Body of pancreas (tissue), 4 donors: ENCODE measurements at regions not wholly inside any gene's neighbourhood (a gene's known extent, or its start where the extent isn't known, plus 50 kb on each side); places are given as distances from the start of the nearest gene placed in this dataset.

Experiments used
- ATAC-seq: fragments of 150-250 bp; one replicate; pipeline ENCODE4 v1.9.1; 2016
- DNase-seq, 4 donors: peaks; one replicate each; pipeline ENCODE4 v3.0.0-alpha.2; 2019
- H3K27ac ChIP-seq, 4 donors: fragments of 200-600 bp; sonication (generic); 1 replicate in 3 of 4; 2 replicates in 1 of 4; pipeline versions ENCODE4 v1.5.1 to v1.6.1; 2016 to 2019; ENCODE audit warnings: mild to moderate bottlenecking in 1 of 4, mixed read lengths in 1 of 4, moderate library complexity in 1 of 4
- H3K27me3 ChIP-seq, 2 donors: fragments of 200-600 bp; sonication (generic); one replicate each; pipeline ENCODE4 v1.6.0; 2016; ENCODE audit warnings: mild to moderate bottlenecking in 1 of 2
- H3K36me3 ChIP-seq, 2 donors: fragments of 200-600 bp; sonication (generic); replicated peaks in 1 of 2; 2 replicates each; pipeline ENCODE4 v1.5.1; 2016; ENCODE audit warnings: low read depth in 2 of 2; ENCODE audit not compliant: insufficient read depth in 1 of 2
- H3K4me1 ChIP-seq: fragments of 200-600 bp; sonication (generic); one replicate; pipeline ENCODE4 v1.6.0; 2016
- H3K4me3 ChIP-seq, 2 donors: fragments of 200-600 bp; sonication (generic); 1 replicate in 1 of 2; 2 replicates in 1 of 2; pipeline ENCODE4 v1.5.1; 2016 to 2019
- H3K9me3 ChIP-seq, 3 donors: fragments of 200-600 bp; sonication (generic); 1 replicate in 2 of 3; 2 replicates in 1 of 3; pipeline ENCODE4 v1.5.1; 2016
- POLR2A ChIP-seq, 3 donors: fragments of 450-650 bp; IDR thresholded peaks; one replicate each; pipeline ENCODE4 v1.6.1; 2016; ENCODE audit warnings: antibody characterized with exemption in 3 of 3, mild to moderate bottlenecking in 2 of 3
- WGBS, 2 donors: methylation state at CpG; one replicate each; pipeline ENCODE4 v1.1.5; 2017; 5-methylcytosine and 5-hydroxymethylcytosine counted together
- intact Hi-C: fragments of 100-400 bp; cut with DNase I; formaldehyde crosslinking; loops from one replicate; pipeline ENCODE4 v1.15.1; 2023
- TF ChIP-seq, protein P1 (sequence below), 7 experiments: fragments of 450-650 bp in 4 of 7; fragments of 200-600 bp in 3 of 7; sonication (generic) in 3 of 7; IDR thresholded peaks; one replicate each; pipeline ENCODE4 v1.5.1; 2016 to 2019; ENCODE audit warnings: antibody characterized with exemption in 7 of 7

DNA sequence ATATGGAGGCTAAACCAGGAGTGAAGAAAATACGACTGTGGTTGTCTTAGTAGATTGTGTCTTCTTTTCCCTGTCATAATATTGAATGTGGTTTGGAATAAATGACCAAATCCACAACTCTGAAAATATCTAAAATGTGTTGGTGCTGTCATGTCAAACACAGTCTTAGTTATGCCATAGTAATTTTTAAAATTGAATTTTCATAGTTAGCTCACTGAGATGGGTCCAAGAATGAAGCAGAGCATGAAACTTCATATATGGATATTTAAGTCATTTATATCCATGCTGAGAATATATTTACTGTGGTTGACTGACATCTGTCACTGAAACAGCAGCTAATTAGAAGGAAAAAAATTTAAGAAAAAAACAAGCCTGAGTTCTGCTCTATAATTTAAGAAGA lies 260.4 kb upstream of the ATP10B start:
- Histone ChIP-seq H3K9me3 (no peaks in the 10 kb centered on the region), H3K4me1 (no peaks in the 10 kb centered on the region), H3K27ac (no peak overlapping the region), H3K4me3 (no peak overlapping the region), H3K36me3 (no peaks in the 10 kb centered on the region), H3K27me3 (no peaks in the 10 kb centered on the region)
- no peak for ATAC-seq
- TF ChIP-seq, protein P1, sequence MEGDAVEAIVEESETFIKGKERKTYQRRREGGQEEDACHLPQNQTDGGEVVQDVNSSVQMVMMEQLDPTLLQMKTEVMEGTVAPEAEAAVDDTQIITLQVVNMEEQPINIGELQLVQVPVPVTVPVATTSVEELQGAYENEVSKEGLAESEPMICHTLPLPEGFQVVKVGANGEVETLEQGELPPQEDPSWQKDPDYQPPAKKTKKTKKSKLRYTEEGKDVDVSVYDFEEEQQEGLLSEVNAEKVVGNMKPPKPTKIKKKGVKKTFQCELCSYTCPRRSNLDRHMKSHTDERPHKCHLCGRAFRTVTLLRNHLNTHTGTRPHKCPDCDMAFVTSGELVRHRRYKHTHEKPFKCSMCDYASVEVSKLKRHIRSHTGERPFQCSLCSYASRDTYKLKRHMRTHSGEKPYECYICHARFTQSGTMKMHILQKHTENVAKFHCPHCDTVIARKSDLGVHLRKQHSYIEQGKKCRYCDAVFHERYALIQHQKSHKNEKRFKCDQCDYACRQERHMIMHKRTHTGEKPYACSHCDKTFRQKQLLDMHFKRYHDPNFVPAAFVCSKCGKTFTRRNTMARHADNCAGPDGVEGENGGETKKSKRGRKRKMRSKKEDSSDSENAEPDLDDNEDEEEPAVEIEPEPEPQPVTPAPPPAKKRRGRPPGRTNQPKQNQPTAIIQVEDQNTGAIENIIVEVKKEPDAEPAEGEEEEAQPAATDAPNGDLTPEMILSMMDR (IDR thresholded peaks at IDR 0.05), result no peak
- TF ChIP-seq POLR2A (IDR thresholded peaks at IDR 0.05), result no peak
- DNase-seq, result no peak
- intact Hi-C loops, result no loop called here
- 62 to 78% methylated on average over 1 of the region's 1 CpG for WGBS, 2 donors

- no peak overlapping the region for H3K27ac ChIP-seq
- ATAC-seq (peak; percentile 55), DNase-seq (peak in 1 of 4 donors; percentile 5)
- H3K4me1 ChIP-seq, result no peaks in the 10 kb centered on the region
- no peaks in the 10 kb centered on the region for H3K9me3 ChIP-seq
- no peaks in the 10 kb centered on the region for H3K36me3 ChIP-seq
- H3K4me3 ChIP-seq, result no peak overlapping the region
- intact Hi-C loops, result no loop called here
- whole genome bisulfite sequencing, 2 donors, result 67 to 75% methylated on average over 4 of the region's 4 CpGs
- no peak for TF ChIP-seq POLR2A (IDR thresholded peaks at IDR 0.05)
- TF ChIP-seq, protein P1 (IDR thresholded peaks at IDR 0.05), result no peak
- no peaks in the 10 kb centered on the region for H3K27me3 ChIP-seq
Measured at GRCh38 chr5:161105525-161105924, 253.5 kb upstream of the ATP10B start.

DNA sequence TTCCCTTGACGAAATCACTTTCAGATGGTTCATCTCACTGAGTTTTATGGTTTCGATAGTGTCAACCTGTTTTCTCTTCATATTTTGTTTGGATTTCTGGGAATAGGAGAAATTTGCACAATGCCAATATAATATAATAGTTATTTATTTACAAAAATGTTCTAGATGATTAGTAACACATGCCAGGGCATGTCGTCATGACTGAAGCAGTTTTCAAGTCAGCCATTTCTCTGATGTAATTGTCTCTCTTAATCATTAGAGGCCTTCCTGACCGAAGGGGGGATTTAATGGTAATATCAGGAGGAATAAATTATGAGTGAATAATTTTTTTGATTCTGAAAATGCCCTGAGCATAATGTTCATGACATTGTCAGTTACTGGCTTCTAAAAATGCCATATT lies 246.5 kb upstream of the ATP10B start:
- H3K4me3 ChIP-seq, result no peak overlapping the region
- WGBS, 2 donors, result 71 to 74% methylated on average over 4 of the region's 4 CpGs
- H3K4me1 ChIP-seq, result no peaks in the 10 kb centered on the region
- intact Hi-C loops, result no loop called here
- H3K27me3 ChIP-seq, result no peaks in the 10 kb centered on the region
- TF ChIP-seq, protein P1 (IDR thresholded peaks at IDR 0.05), result no peak
- no peak for TF ChIP-seq POLR2A (IDR thresholded peaks at IDR 0.05)
- H3K27ac ChIP-seq, result no peak overlapping the region
- no peak for ATAC-seq
- H3K36me3 ChIP-seq, result no peaks in the 10 kb centered on the region
- no peak for DNase-seq
- peaks cover 0 to 9% (median 0%) of the 10 kb centered on the region in 3 donors for H3K9me3 ChIP-seq

DNA sequence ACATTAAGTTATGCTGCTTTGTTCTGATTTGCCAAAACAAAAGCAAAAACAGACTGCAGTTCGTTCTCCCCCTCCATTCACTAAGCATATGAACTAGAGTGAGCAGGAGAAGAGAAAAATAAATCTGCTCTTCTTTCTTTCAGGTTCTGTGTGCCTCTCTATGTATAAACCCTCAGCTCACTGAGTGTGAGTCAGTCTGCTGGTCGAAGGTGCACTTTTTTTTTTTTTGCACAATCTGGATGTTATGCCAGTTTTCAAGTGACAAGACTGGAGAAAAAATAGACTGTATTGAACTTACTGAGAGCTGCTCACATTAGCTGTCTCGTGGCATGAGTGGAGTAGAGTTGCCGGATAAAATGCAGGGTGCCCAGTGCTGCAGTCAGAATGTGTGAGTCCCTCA lies 244.6 kb upstream of the ATP10B start:
- WGBS, 2 donors, result 32 to 46% methylated on average over 4 of the region's 4 CpGs
- Histone ChIP-seq H3K4me1 (no peaks in the 10 kb centered on the region), H3K27ac (peak overlapping the region in 3 of 4 donors; percentile 26 to 66 (median 45)), H3K9me3 (peaks cover 0 to 10% (median 0%) of the 10 kb centered on the region in 3 donors), H3K36me3 (no peaks in the 10 kb centered on the region), H3K27me3 (no peaks in the 10 kb centered on the region), H3K4me3 (no peak overlapping the region)
- TF ChIP-seq, protein P1 (IDR thresholded peaks at IDR 0.05), result no peak
- intact Hi-C loops, result no loop called here
- ATAC-seq (no peak), DNase-seq (no peak)

DNA sequence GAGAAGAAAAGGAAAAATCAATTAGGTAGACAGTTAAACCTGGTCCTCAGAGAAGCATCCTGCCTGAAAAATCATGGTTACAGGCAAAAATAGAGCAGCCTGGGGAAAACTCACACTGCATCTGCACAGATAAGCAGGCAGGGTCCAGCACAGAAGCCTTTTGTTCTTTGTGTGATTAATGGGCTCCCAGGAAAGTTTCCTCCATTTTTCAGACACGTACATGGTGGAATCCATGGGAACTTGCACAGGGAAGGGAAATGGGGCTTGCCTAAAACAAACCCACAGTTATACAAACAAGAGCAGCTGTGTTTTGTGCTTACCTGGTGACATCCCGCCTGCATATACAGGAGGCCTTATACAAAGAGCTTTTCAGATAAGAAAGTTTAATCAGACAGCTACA lies 243.9 kb upstream of the ATP10B start:
- Histone ChIP-seq H3K4me3 (no peak overlapping the region), H3K4me1 (no peaks in the 10 kb centered on the region), H3K9me3 (peaks cover 0 to 10% (median 0%) of the 10 kb centered on the region in 3 donors), H3K27me3 (no peaks in the 10 kb centered on the region), H3K36me3 (no peaks in the 10 kb centered on the region), H3K27ac (peak overlapping the region in 3 of 4 donors; percentile 26 to 66 (median 45))
- WGBS, 2 donors, result 7 to 8% methylated on average over 2 of the region's 2 CpGs
- DNase-seq (peak in 1 of 4 donors; percentile 6), ATAC-seq (peak; percentile 67)
- TF ChIP-seq, protein P1 (IDR thresholded peaks at IDR 0.05), result peak in 1 of 7 experiments; percentile 7
- no peak for TF ChIP-seq POLR2A (IDR thresholded peaks at IDR 0.05)
- intact Hi-C loops, result no loop called here
